ENCODE measurements at regions not wholly inside any gene's neighbourhood (a gene's known extent, or its start where the extent isn't known, plus 50 kb on each side); places are given as distances from the start of the nearest gene placed in this dataset.

DNA sequence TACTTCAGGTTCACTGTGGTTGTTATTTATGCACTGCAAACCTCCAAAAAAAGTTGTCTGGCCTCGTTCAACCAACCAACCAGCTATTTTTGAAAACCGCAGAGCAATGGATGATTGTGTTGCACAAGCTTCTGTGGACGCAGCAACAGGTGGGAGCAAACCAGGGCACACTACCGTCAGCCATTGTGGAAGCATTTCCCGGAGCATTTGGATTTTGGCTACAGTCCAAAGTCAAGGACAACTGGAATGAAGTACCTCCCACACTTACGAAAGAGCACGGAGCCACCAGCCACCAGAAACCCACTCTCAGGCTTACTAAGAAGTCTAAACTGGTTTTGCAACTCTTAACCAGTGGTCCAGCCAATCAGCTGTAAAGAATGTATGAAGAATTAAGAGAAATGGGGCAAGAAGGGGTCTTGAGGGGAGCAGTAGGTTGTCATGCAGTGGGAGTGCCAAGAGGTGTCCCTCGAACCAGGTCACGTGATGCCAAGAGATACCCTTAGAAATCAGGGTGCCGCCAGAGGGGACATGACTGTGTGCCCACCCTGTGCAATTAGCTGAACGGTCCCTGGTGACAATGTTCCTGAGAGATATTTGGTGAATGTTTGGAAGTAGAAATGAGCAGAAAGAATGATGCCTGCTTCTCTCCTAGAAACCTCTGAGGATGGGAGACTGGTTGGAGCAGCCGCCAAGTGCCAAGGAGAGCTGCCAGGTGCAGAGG is 68.9 kb upstream of the PCSK6 start:
- Histone ChIP-seq H3K36me3 (no peaks in the 10 kb centered on the region), H3K27ac (no peak overlapping the region), H3K4me3 (ENCODE audit: low read depth in 1 of 2, low read length in 1 of 2) (no peak overlapping the region), H3K27me3 (peaks cover 38% of the 10 kb centered on the region), H3K4me1 (ENCODE audit: control insufficient read depth in 1 of 2, insufficient read depth in 1 of 2, low read depth in 1 of 2, low read length in 1 of 2) (no peaks in the 10 kb centered on the region), H3K9me3 (no peaks in the 10 kb centered on the region)
- TF ChIP-seq, protein P1, sequence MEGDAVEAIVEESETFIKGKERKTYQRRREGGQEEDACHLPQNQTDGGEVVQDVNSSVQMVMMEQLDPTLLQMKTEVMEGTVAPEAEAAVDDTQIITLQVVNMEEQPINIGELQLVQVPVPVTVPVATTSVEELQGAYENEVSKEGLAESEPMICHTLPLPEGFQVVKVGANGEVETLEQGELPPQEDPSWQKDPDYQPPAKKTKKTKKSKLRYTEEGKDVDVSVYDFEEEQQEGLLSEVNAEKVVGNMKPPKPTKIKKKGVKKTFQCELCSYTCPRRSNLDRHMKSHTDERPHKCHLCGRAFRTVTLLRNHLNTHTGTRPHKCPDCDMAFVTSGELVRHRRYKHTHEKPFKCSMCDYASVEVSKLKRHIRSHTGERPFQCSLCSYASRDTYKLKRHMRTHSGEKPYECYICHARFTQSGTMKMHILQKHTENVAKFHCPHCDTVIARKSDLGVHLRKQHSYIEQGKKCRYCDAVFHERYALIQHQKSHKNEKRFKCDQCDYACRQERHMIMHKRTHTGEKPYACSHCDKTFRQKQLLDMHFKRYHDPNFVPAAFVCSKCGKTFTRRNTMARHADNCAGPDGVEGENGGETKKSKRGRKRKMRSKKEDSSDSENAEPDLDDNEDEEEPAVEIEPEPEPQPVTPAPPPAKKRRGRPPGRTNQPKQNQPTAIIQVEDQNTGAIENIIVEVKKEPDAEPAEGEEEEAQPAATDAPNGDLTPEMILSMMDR (IDR thresholded peaks at IDR 0.05) = no peak

DNA sequence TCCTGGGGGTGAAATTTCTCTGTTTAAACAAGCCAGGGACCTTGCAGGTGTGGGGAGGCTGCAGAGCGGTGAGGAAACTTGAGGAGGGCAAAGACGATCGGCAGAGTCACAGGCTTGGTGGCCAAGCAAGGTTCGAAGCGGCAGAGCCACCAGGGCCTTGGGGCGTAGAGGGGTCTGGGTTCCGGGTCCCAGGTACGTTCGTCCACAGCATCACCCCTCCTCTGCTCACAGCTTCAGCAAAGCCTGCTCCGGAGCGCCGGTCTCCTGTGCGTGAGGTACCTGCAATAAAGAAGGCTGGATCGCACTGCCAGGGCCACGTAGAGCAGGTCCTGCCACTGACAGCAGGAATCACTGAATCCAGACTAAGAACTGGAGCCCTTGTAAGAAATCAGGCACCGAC is 66.8 kb upstream of the PCSK6 start:
- Histone ChIP-seq H3K27me3 (peaks cover 33% of the 10 kb centered on the region), H3K36me3 (no peaks in the 10 kb centered on the region), H3K4me1 (ENCODE audit: control insufficient read depth in 1 of 2, insufficient read depth in 1 of 2, low read depth in 1 of 2, low read length in 1 of 2) (no peaks in the 10 kb centered on the region), H3K9me3 (no peaks in the 10 kb centered on the region), H3K27ac (no peak overlapping the region), H3K4me3 (ENCODE audit: low read depth in 1 of 2, low read length in 1 of 2) (no peak overlapping the region)
- TF ChIP-seq, protein P1 (IDR thresholded peaks at IDR 0.05) = no peak

DNA sequence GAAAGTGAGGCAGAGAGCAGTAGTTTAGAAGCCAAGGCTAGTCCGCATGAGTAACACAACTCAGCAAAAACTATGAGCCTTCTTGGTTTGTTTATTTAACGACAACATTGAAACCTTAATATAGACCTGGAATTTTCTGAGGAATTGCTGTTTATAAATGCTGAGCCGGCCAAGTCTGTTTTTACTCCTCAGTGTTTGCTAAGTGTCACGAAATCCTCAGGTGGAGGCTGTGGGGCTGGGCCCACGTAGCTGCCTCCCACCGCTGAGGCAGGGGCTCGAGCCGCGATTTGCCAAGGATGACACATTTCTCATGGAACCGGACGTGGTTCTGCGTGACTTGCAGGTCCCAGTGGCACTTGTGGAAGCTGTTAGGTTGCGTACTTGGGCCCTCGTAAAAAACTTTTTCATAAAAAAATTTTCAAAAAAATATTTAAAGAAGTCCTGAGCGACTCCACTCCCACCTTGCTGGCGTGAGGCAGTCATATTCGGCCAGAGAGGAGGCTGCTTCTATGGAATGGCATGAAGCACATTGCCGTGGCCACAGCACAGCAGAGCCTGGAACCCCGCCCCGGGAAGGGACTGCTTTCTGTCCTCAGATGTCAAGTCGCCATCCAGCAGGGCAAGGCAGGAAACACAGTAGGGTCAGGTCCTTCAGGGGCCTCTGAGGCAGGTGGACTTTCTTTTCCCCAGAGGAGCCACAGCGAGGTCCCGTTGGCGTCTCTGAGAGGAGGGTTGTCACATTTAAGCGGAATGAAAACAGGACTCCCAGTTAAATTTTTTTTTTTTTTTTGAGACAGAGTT is 64.8 kb upstream of the PCSK6 start:
- Histone ChIP-seq H3K36me3 (no peaks in the 10 kb centered on the region), H3K4me1 (ENCODE audit: control insufficient read depth in 1 of 2, insufficient read depth in 1 of 2, low read depth in 1 of 2, low read length in 1 of 2) (no peaks in the 10 kb centered on the region), H3K4me3 (ENCODE audit: low read depth in 1 of 2, low read length in 1 of 2) (no peak overlapping the region), H3K27ac (no peak overlapping the region), H3K27me3 (peaks cover 13% of the 10 kb centered on the region), H3K9me3 (no peaks in the 10 kb centered on the region)
- TF ChIP-seq, protein P1 (IDR thresholded peaks at IDR 0.05) = no peak

DNA sequence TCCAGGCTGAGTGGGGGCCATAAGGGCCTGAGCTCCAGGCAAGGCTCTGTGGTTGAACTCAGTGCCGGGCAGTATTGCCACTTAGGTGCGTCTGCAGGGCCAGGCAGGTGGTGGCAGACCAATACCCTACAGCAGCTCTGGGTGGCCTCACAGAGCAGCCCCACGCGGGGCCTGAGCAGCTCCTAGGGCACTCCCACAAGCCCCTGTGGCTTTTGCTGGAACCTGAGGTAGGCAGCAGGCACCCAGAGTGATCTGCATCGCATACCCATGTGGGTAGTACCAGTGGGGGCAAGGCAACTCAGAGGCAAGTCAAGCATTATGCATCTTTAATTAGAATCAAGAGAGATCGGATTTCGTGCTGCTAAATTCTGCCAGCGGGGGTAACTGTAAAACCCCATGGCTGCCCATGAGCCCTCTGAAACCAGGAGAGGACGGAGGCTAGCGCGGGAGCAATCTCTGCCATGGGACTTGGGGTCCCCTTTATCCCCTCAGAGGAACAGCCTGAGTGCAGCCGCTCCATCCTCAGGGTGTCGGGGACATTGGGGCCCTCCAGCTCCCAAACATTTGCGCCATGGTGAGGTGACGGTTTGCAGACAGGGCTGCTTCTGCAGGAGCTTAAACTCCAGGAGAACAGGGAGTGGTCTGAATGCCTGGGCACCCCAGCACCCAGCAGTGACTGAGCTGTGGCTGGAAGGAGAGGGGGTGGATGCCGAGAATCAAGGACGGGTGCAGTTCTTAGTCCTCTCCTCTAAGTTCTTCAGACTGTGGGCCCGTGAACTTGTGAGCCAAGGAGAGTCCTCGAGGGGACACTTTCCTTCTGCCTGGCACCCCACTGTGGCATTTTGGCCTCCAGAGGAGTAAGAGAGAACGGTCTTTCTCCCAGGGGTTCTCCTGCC is 62.4 kb upstream of the PCSK6 start:
- Histone ChIP-seq H3K27ac (no peak overlapping the region), H3K36me3 (no peaks in the 10 kb centered on the region), H3K4me3 (ENCODE audit: low read depth in 1 of 2, low read length in 1 of 2) (no peak overlapping the region), H3K4me1 (ENCODE audit: control insufficient read depth in 1 of 2, insufficient read depth in 1 of 2, low read depth in 1 of 2, low read length in 1 of 2) (no peaks in the 10 kb centered on the region), H3K27me3 (peaks cover 15% of the 10 kb centered on the region), H3K9me3 (no peaks in the 10 kb centered on the region)
- TF ChIP-seq, protein P1 (IDR thresholded peaks at IDR 0.05) = no peak

DNA sequence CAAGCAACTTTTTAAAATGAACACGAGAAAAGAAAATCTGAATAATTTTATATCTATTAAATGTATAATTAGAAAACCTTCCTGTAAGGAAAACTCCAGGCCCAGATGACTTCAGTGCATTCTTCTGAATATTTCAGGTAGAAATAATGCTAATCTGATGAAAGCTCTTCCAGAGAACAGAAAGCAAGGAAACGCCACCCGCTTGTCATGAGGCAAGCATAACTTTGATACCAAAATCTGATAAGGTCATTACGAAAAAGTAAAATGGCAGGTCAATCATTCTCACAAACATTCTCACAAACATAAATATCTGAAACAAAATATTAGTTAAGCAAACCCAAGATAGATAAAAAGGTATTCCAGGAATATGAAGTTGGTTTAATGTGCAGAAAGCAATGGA is 60.6 kb upstream of the PCSK6 start:
- Histone ChIP-seq H3K36me3 (no peaks in the 10 kb centered on the region), H3K9me3 (no peaks in the 10 kb centered on the region), H3K4me1 (ENCODE audit: control insufficient read depth in 1 of 2, insufficient read depth in 1 of 2, low read depth in 1 of 2, low read length in 1 of 2) (no peaks in the 10 kb centered on the region), H3K4me3 (ENCODE audit: low read depth in 1 of 2, low read length in 1 of 2) (no peak overlapping the region), H3K27me3 (peaks cover 26% of the 10 kb centered on the region), H3K27ac (no peak overlapping the region)
- TF ChIP-seq, protein P1 (IDR thresholded peaks at IDR 0.05) = no peak

Measured in neutrophil (primary cell).